H9 (cell line): ENCODE measurements at regions not wholly inside any gene's neighbourhood (a gene's known extent, or its start where the extent isn't known, plus 50 kb on each side); places are given as distances from the start of the nearest gene placed in this dataset.

Experiments used
- DNase-seq: peaks from one replicate; pipeline ENCODE4 v3.0.0-alpha.2; 2017
- H2AFZ ChIP-seq: one replicate; pipeline ENCODE4 v1.6.1; 2013; ENCODE audit warnings: mild to moderate bottlenecking, low read length, control low read depth, moderate library complexity
- H2AK5ac ChIP-seq: 2 replicates; pipeline ENCODE4 v1.6.1; 2013; ENCODE audit warnings: low read length, control low read depth, mixed read lengths; ENCODE audit not compliant: insufficient read length
- H2BK120ac ChIP-seq: one replicate; pipeline ENCODE4 v1.6.1; 2013; ENCODE audit warnings: low read depth, mild to moderate bottlenecking, low read length, control low read depth, inconsistent platforms; ENCODE audit not compliant: poor library complexity, severe bottlenecking
- H2BK12ac ChIP-seq: 2 replicates; pipeline ENCODE4 v1.6.1; 2013; ENCODE audit warnings: low read length, control low read depth, mixed read lengths, low read depth; ENCODE audit not compliant: insufficient read length
- H2BK15ac ChIP-seq: 2 replicates; pipeline ENCODE4 v1.6.1; 2013; ENCODE audit warnings: low read depth, low read length, control low read depth
- H2BK20ac ChIP-seq: one replicate; pipeline ENCODE4 v1.6.1; 2013; ENCODE audit warnings: low read depth, mild to moderate bottlenecking, low read length, control low read depth, inconsistent platforms; ENCODE audit not compliant: poor library complexity, severe bottlenecking
- H2BK5ac ChIP-seq: 2 replicates; pipeline ENCODE4 v1.6.1; 2013; ENCODE audit warnings: low read length, control low read depth, mixed read lengths; ENCODE audit not compliant: insufficient read length
- H3K14ac ChIP-seq: 2 replicates; pipeline ENCODE4 v1.6.1; 2013; ENCODE audit warnings: low read length, control low read depth; ENCODE audit not compliant: insufficient read depth
- H3K18ac ChIP-seq: 2 replicates; pipeline ENCODE4 v1.6.1; 2013; ENCODE audit warnings: low read depth, mild to moderate bottlenecking, mixed read lengths, low read length, control low read depth; ENCODE audit not compliant: insufficient read length
- H3K23ac ChIP-seq: 2 replicates; pipeline ENCODE4 v1.6.1; 2013; ENCODE audit warnings: low read length, control low read depth, mixed read lengths, low read depth; ENCODE audit not compliant: insufficient read length
- H3K23me2 ChIP-seq: 2 replicates; pipeline ENCODE4 v1.6.1; 2013; ENCODE audit warnings: low read depth, mild to moderate bottlenecking, mixed read lengths, low read length, control low read depth; ENCODE audit not compliant: insufficient read length, poor library complexity, severe bottlenecking
- H3K27ac ChIP-seq: 2 replicates; pipeline ENCODE4 v1.5.1; 2013; ENCODE audit warnings: low read length, control low read depth, mixed read lengths, low read depth; ENCODE audit not compliant: insufficient read length
- H3K27me3 ChIP-seq: 2 replicates; pipeline ENCODE4 v1.6.1; 2013; ENCODE audit warnings: low read length, control low read depth, inconsistent platforms; ENCODE audit not compliant: insufficient read depth
- H3K4ac ChIP-seq: 2 replicates; pipeline ENCODE4 v1.6.1; 2013; ENCODE audit warnings: low read depth, mild to moderate bottlenecking, control low read depth, inconsistent platforms, low read length, moderate library complexity
- H3K4me1 ChIP-seq: 2 replicates; pipeline ENCODE4 v1.6.1; 2013; ENCODE audit warnings: low read length, control low read depth, inconsistent platforms; ENCODE audit not compliant: insufficient read depth
- H3K4me2 ChIP-seq: 2 replicates; pipeline ENCODE4 v1.6.1; 2013; ENCODE audit warnings: low read length, control low read depth, mixed read lengths; ENCODE audit not compliant: insufficient read length, insufficient read depth
- H3K56ac ChIP-seq: 2 replicates; pipeline ENCODE4 v1.6.1; 2013; ENCODE audit warnings: low read depth, mild to moderate bottlenecking, mixed read lengths, low read length, control low read depth; ENCODE audit not compliant: insufficient read length
- H3K79me1 ChIP-seq: 2 replicates; pipeline ENCODE4 v1.6.1; 2013; ENCODE audit warnings: low read depth, mild to moderate bottlenecking, moderate library complexity, low read length, control low read depth, inconsistent platforms; ENCODE audit not compliant: insufficient read depth, poor library complexity, severe bottlenecking
- H3K79me2 ChIP-seq: 2 replicates; pipeline ENCODE4 v1.6.1; 2013; ENCODE audit warnings: low read length, control low read depth, inconsistent platforms; ENCODE audit not compliant: insufficient read depth
- H3K9ac ChIP-seq: 2 replicates; pipeline ENCODE4 v1.6.1; 2013; ENCODE audit warnings: low read length, control low read depth, mixed read lengths; ENCODE audit not compliant: insufficient read length; ENCODE audit errors: extremely low read depth
- H3K9me3 ChIP-seq: one replicate; pipeline ENCODE4 v1.6.1; 2013; ENCODE audit warnings: low read depth, low read length, inconsistent platforms; ENCODE audit not compliant: control insufficient read depth
- H3T11ph ChIP-seq: one replicate; pipeline ENCODE4 v1.6.1; 2013; ENCODE audit warnings: mild to moderate bottlenecking, low read length, control low read depth, inconsistent platforms
- H4K20me1 ChIP-seq: one replicate; pipeline ENCODE4 v1.6.1; 2013; ENCODE audit not compliant: control insufficient read depth, insufficient read length, insufficient read depth
- H4K5ac ChIP-seq: 2 replicates; pipeline ENCODE4 v1.6.1; 2013; ENCODE audit warnings: low read depth, mild to moderate bottlenecking, mixed read lengths, low read length, control low read depth; ENCODE audit not compliant: insufficient read length
- H4K8ac ChIP-seq: replicated peaks from 2 replicates; pipeline ENCODE4 v1.6.1; 2013; ENCODE audit warnings: low read length, control low read depth, mixed read lengths, low read depth; ENCODE audit not compliant: insufficient read length
- H4K91ac ChIP-seq: 2 replicates; pipeline ENCODE4 v1.6.1; 2013; ENCODE audit warnings: low read depth, mild to moderate bottlenecking, moderate library complexity, mixed read lengths, low read length, control low read depth; ENCODE audit not compliant: insufficient read length
- H3K27ac Mint-ChIP-seq, 3 experiments: 2 replicates in 2 of 3; 3 replicates in 1 of 3; pipeline ENCODE4 v1.8.0; 2020 to 2021; ENCODE audit warnings: mixed read lengths in 3 of 3, mild to moderate bottlenecking in 1 of 3, moderate library complexity in 1 of 3
- H3K27me3 Mint-ChIP-seq: 2 replicates; pipeline ENCODE4 v1.8.0; 2021; ENCODE audit warnings: low read depth, mild to moderate bottlenecking, moderate library complexity, mixed read lengths
- H3K36me3 Mint-ChIP-seq, 3 experiments: 2 replicates in 2 of 3; 3 replicates in 1 of 3; pipeline ENCODE4 v1.8.0; 2020 to 2021; ENCODE audit warnings: low read depth in 3 of 3, mixed read lengths in 3 of 3; ENCODE audit not compliant: insufficient read depth in 1 of 3
- H3K4me1 Mint-ChIP-seq, 2 experiments: 2 replicates each; pipeline ENCODE4 v1.8.0; 2020; ENCODE audit warnings: mixed read lengths in 2 of 2
- H3K4me3 Mint-ChIP-seq, 2 experiments: 2 replicates in 1 of 2; 3 replicates in 1 of 2; pipeline ENCODE4 v1.8.0; 2020 to 2021; ENCODE audit warnings: mild to moderate bottlenecking in 2 of 2, mixed read lengths in 2 of 2, moderate library complexity in 1 of 2
- H3K9me3 Mint-ChIP-seq, 2 experiments: 2 replicates in 1 of 2; 3 replicates in 1 of 2; pipeline ENCODE4 v1.8.0; 2020; ENCODE audit warnings: mild to moderate bottlenecking in 2 of 2, mixed read lengths in 2 of 2, moderate library complexity in 1 of 2
- WGBS: extraction: QIAGEN DNeasy Blood & Tissue Kit; methylation state at CpG from one replicate; pipeline ENCODE4 v1.1.7; 2013; ENCODE audit warnings: missing lambda C conversion rate, low lambda C conversion rate, mixed read lengths; ENCODE audit not compliant: insufficient read length; ENCODE audit errors: extremely low coverage; 5-methylcytosine and 5-hydroxymethylcytosine counted together
- TF ChIP-seq, protein P1 (sequence below): fragments of 200-600 bp; sonication (generic); conservative IDR thresholded peaks from 3 replicates; pipeline ENCODE4 v1.8.0; 2021; ENCODE audit warnings: antibody characterized with exemption, mild to moderate bottlenecking

- H3K9me3 ChIP-seq = no peaks in the 10 kb centered on the region
- no peak overlapping the region for H3K18ac ChIP-seq
- no peak overlapping the region for H2BK12ac ChIP-seq
- H4K5ac ChIP-seq = no peak overlapping the region
- no peak overlapping the region for H3T11ph ChIP-seq
- no peaks in the 10 kb centered on the region for H3K79me2 ChIP-seq
- TF ChIP-seq, protein P1, sequence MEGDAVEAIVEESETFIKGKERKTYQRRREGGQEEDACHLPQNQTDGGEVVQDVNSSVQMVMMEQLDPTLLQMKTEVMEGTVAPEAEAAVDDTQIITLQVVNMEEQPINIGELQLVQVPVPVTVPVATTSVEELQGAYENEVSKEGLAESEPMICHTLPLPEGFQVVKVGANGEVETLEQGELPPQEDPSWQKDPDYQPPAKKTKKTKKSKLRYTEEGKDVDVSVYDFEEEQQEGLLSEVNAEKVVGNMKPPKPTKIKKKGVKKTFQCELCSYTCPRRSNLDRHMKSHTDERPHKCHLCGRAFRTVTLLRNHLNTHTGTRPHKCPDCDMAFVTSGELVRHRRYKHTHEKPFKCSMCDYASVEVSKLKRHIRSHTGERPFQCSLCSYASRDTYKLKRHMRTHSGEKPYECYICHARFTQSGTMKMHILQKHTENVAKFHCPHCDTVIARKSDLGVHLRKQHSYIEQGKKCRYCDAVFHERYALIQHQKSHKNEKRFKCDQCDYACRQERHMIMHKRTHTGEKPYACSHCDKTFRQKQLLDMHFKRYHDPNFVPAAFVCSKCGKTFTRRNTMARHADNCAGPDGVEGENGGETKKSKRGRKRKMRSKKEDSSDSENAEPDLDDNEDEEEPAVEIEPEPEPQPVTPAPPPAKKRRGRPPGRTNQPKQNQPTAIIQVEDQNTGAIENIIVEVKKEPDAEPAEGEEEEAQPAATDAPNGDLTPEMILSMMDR = no peak
- no peak overlapping the region for H3K27ac ChIP-seq
- Mint-ChIP-seq H3K27ac (no peak overlapping the region), H3K27me3 (no peaks in the 10 kb centered on the region), H3K36me3 (no peaks in the 10 kb centered on the region), H3K4me1 (no peaks in the 10 kb centered on the region), H3K9me3 (no peaks in the 10 kb centered on the region; a peak in 1 of 5 replicates), H3K4me3 (no peak overlapping the region)
- H4K20me1 ChIP-seq = no peaks in the 10 kb centered on the region
- H3K4me2 ChIP-seq = no peak overlapping the region
- no peaks in the 10 kb centered on the region for H3K23me2 ChIP-seq
- no peak overlapping the region for H2AFZ ChIP-seq
- no peak overlapping the region for H3K23ac ChIP-seq
- H3K56ac ChIP-seq = no peak overlapping the region
- H2AK5ac ChIP-seq = no peak overlapping the region
- H3K4me1 ChIP-seq = no peaks in the 10 kb centered on the region
- no CpG with 5 or more reads among the region's 2 CpGs for WGBS
- no peaks in the 10 kb centered on the region for H3K79me1 ChIP-seq
- H2BK5ac ChIP-seq = no peak overlapping the region
- H4K91ac ChIP-seq = no peak overlapping the region
- DNase-seq = no peak
- no peak overlapping the region for H3K9ac ChIP-seq
- H2BK15ac ChIP-seq = no peak overlapping the region
- H3K14ac ChIP-seq = no peak overlapping the region
- H2BK120ac ChIP-seq = no peak overlapping the region
- H2BK20ac ChIP-seq = no peak overlapping the region
- no peak overlapping the region for H4K8ac ChIP-seq
- H3K4ac ChIP-seq = no peak overlapping the region
- H3K27me3 ChIP-seq = no peaks in the 10 kb centered on the region
Measured at GRCh38 chr3:1015826-1016225, 77.0 kb upstream of the CNTN6 start.
